GM12878 (cell line): ENCODE measurements at regions not wholly inside any gene's neighbourhood (a gene's known extent, or its start where the extent isn't known, plus 50 kb on each side); places are given as distances from the start of the nearest gene placed in this dataset.

Source experiments
- ATAC-seq: fragments of 200-7000 bp; cut with Tn5 transposase; 3 replicates; pipeline ENCODE4 v1.9.1; 2020; ENCODE audit warnings: mild to moderate bottlenecking, moderate library complexity
- BruUV-seq: library from RNA; stranded (reverse); fragments of 400-500 nt; replicated peaks from 2 replicates; lab custom pipeline; 2021; lab: Mats Ljungman, UMichigan
- CTCF ChIA-PET: fragments of 300-600 bp; sonication (Branson Sonifier 250); formaldehyde crosslinking; extraction: SDS; loops from one replicate; lab custom pipeline; 2021; ENCODE audit warnings: inconsistent platforms; lab: Yijun Ruan, JAX
- POLR2A ChIA-PET: fragments of 350-600 bp; formaldehyde crosslinking; extraction: SDS; loops from one replicate; lab custom pipeline; 2021; ENCODE audit warnings: inconsistent platforms; lab: Charles Lee
- RAD21 ChIA-PET: fragments of 300-600 bp; sonication (Branson Sonifier 250); formaldehyde crosslinking; loops from one replicate; lab custom pipeline; 2023; ENCODE audit warnings: antibody characterized with exemption; ENCODE audit not compliant: unreplicated experiment; lab: Charles Lee
- SMC1A ChIA-PET: fragments of 300-600 bp; sonication (Branson Sonifier 250); formaldehyde crosslinking; loops from one replicate; lab custom pipeline; 2023; ENCODE audit not compliant: unreplicated experiment, uncharacterized antibody; lab: Charles Lee
- DNase-seq: peaks from one replicate; pipeline ENCODE4 v3.0.0-alpha.2; 2011; ENCODE audit warnings: low read depth, low spot score
- FAIRE-seq: peaks from 3 replicates; lab custom pipeline; 2011; peaks lifted over from hg19 to GRCh38; lab: Jason Lieb, UNC
- H2AFZ ChIP-seq: 2 replicates; pipeline ENCODE4 v1.6.0; 2011; ENCODE audit warnings: low read depth, low read length, control low read depth; ENCODE audit not compliant: control insufficient read depth
- H3K27ac ChIP-seq: 2 replicates; pipeline ENCODE4 v1.5.1; 2011; ENCODE audit warnings: control low read depth; ENCODE audit not compliant: control insufficient read depth, insufficient read depth
- H3K27me3 ChIP-seq, 2 experiments: replicated peaks in 1 of 2; 2 replicates each; pipeline versions ENCODE4 v1.6.0 to v1.6.1; 2011; ENCODE audit warnings: low read length in 1 of 2; ENCODE audit not compliant: control insufficient read depth in 2 of 2, insufficient read depth in 2 of 2
- H3K36me3 ChIP-seq, 2 experiments: 2 replicates each; pipeline ENCODE4 v1.5.1; 2011; ENCODE audit warnings: low read length in 1 of 2; ENCODE audit not compliant: control insufficient read depth in 2 of 2, insufficient read depth in 2 of 2
- H3K4me1 ChIP-seq: 2 replicates; pipeline ENCODE4 v1.6.1; 2011; ENCODE audit warnings: mild to moderate bottlenecking, low read length, moderate library complexity, mixed read lengths; ENCODE audit not compliant: control insufficient read depth, insufficient read depth
- H3K4me2 ChIP-seq: 2 replicates; pipeline ENCODE4 v1.6.0; 2011; ENCODE audit warnings: control low read depth; ENCODE audit not compliant: control insufficient read depth, insufficient read depth
- H3K4me3 ChIP-seq: fragments of 200-600 bp; sonication (generic); 2 replicates; pipeline ENCODE4 v1.5.1; 2016
- H3K79me2 ChIP-seq: 2 replicates; pipeline ENCODE4 v1.6.0; 2011; ENCODE audit warnings: low read length; ENCODE audit not compliant: control insufficient read depth, insufficient read depth
- H3K9ac ChIP-seq: 2 replicates; pipeline ENCODE4 v1.8.0; 2011; ENCODE audit warnings: low read length, control low read depth, mixed read lengths; ENCODE audit not compliant: control insufficient read depth, insufficient read depth
- H3K9me3 ChIP-seq: replicated peaks from 3 replicates; pipeline ENCODE4 v1.5.1; 2011; ENCODE audit warnings: mild to moderate bottlenecking, low read length; ENCODE audit not compliant: control insufficient read depth, insufficient read depth
- H4K20me1 ChIP-seq: 2 replicates; pipeline ENCODE4 v1.6.0; 2011; ENCODE audit not compliant: control insufficient read depth, insufficient read depth
- CREB1 ChIP-seq: IDR thresholded peaks from 2 replicates; pipeline ENCODE4 v1.6.1; 2012; ENCODE audit warnings: low read depth, mild to moderate bottlenecking, inconsistent platforms
- MYC ChIP-seq: IDR thresholded peaks from 2 replicates; pipeline ENCODE4 v1.6.1; 2011; ENCODE audit warnings: mild to moderate bottlenecking, low read length, moderate library complexity, inconsistent platforms; ENCODE audit not compliant: insufficient read depth, insufficient replicate concordance, insufficient read length, severe bottlenecking
- SIX5 ChIP-seq: IDR thresholded peaks from 2 replicates; pipeline ENCODE4 v1.6.1; 2011; ENCODE audit warnings: mild to moderate bottlenecking, low read depth, low read length, moderate library complexity; ENCODE audit not compliant: severe bottlenecking
- WGBS: methylation state at CpG from one replicate; pipeline ENCODE4 v1.1.6; 2016; ENCODE audit warnings: low lambda C conversion rate; ENCODE audit not compliant: insufficient replicate concordance, insufficient coverage; ENCODE audit errors: missing lambda C conversion rate; 5-methylcytosine and 5-hydroxymethylcytosine counted together
- in situ Hi-C: fragments of 300-500 bp; cut with MboI; formaldehyde crosslinking; loops from 9 replicates; pipeline ENCODE4 v1.14.3; 2018; ENCODE audit warnings: mixed read lengths
- intact Hi-C: fragments of 100-400 bp; cut with micrococcal nuclease; formaldehyde crosslinking; loops from one replicate; pipeline ENCODE4 v1.14.2; 2022; ENCODE audit not compliant: unreplicated experiment
- TF ChIP-seq, protein P1 (sequence below): fragments of 150-350 bp; IDR thresholded peaks from 2 replicates; pipeline ENCODE4 v1.6.1; 2016; ENCODE audit warnings: low read depth, low read length
- TF ChIP-seq, protein P2 (sequence below): fragments of 450-650 bp; IDR thresholded peaks from 2 replicates; pipeline ENCODE4 v1.6.1; 2016; ENCODE audit warnings: mild to moderate bottlenecking

DNA sequence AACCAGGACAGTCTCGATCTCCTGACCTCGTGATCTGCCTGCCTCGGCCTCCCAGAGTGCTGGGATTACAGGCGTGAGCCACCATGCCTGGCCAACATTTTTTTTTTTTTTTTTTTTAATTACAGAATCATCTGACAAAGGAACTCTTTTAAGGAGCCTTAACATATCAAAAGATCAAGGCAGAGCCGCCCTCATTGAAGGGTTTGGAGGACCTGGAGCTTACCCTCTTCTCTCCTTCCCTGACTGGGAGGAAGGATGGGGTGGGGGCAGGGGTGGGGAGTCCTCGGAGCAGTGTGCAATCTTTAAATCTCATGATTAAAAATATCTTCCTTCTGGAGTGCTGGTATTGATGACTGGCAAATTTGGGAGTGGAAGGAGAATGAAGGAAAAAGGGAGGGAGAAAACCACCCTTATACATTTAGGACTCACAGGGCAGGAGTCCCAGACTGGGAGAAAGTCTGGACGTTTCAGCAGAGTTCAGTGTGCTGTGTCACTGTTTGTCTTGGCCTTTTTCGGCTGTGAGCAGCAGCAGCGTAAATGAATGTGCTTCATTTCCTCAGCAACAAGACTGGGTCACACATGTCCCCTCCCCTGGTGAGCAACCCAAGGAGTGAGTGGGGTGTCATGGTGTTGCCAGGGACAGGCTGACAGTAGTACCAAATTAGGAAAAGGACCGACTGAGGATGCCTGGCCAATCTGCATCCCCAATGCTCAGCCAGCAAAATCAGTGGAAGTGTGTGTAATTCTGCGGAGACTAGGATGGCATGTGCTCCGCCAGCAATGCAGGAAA is 115.3 kb upstream of the BNC2 start:
- POLR2A ChIA-PET = no interaction called here
- Histone ChIP-seq H3K4me3 (no peak overlapping the region), H3K9me3 (no peaks in the 10 kb centered on the region), H3K79me2 (no peaks in the 10 kb centered on the region), H4K20me1 (no peaks in the 10 kb centered on the region), H3K4me1 (no peaks in the 10 kb centered on the region), H3K36me3 (no peaks in the 10 kb centered on the region), H3K27ac (no peak overlapping the region), H3K27me3 (no peaks in the 10 kb centered on the region), H3K4me2 (no peak overlapping the region), H2AFZ (no peak overlapping the region), H3K9ac (no peak overlapping the region)
- in situ Hi-C loops = no loop called here
- intact Hi-C loops = no loop called here
- TF ChIP-seq SIX5 (no peak), MYC (no peak), CREB1 (no peak)
- TF ChIP-seq, protein P1, sequence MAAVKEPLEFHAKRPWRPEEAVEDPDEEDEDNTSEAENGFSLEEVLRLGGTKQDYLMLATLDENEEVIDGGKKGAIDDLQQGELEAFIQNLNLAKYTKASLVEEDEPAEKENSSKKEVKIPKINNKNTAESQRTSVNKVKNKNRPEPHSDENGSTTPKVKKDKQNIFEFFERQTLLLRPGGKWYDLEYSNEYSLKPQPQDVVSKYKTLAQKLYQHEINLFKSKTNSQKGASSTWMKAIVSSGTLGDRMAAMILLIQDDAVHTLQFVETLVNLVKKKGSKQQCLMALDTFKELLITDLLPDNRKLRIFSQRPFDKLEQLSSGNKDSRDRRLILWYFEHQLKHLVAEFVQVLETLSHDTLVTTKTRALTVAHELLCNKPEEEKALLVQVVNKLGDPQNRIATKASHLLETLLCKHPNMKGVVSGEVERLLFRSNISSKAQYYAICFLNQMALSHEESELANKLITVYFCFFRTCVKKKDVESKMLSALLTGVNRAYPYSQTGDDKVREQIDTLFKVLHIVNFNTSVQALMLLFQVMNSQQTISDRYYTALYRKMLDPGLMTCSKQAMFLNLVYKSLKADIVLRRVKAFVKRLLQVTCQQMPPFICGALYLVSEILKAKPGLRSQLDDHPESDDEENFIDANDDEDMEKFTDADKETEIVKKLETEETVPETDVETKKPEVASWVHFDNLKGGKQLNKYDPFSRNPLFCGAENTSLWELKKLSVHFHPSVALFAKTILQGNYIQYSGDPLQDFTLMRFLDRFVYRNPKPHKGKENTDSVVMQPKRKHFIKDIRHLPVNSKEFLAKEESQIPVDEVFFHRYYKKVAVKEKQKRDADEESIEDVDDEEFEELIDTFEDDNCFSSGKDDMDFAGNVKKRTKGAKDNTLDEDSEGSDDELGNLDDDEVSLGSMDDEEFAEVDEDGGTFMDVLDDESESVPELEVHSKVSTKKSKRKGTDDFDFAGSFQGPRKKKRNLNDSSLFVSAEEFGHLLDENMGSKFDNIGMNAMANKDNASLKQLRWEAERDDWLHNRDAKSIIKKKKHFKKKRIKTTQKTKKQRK = no peak
- TF ChIP-seq, protein P2, sequence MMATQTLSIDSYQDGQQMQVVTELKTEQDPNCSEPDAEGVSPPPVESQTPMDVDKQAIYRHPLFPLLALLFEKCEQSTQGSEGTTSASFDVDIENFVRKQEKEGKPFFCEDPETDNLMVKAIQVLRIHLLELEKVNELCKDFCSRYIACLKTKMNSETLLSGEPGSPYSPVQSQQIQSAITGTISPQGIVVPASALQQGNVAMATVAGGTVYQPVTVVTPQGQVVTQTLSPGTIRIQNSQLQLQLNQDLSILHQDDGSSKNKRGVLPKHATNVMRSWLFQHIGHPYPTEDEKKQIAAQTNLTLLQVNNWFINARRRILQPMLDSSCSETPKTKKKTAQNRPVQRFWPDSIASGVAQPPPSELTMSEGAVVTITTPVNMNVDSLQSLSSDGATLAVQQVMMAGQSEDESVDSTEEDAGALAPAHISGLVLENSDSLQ = no peak
- FAIRE-seq (no peak), DNase-seq (no peak), ATAC-seq (peak; percentile 23; the same call in 1 of the 3 replicates)
- CTCF ChIA-PET = no interaction called here
- SMC1A ChIA-PET = no interaction called here
- 28% methylated on average over 11 of the region's 12 CpGs for WGBS
- RAD21 ChIA-PET = no interaction called here
- no TSS peak for BruUV-seq
